Neural crest cell (in vitro differentiated cells): ENCODE measurements at regions not wholly inside any gene's neighbourhood (a gene's known extent, or its start where the extent isn't known, plus 50 kb on each side); places are given as distances from the start of the nearest gene placed in this dataset.

Source experiments
- DNase-seq: peaks from one replicate; pipeline ENCODE4 v3.0.0; 2021; ENCODE audit warnings: low read depth, mixed read lengths, low spot score
- H3K27ac Mint-ChIP-seq: one replicate; pipeline ENCODE4 v1.8.0; 2021; ENCODE audit warnings: mild to moderate bottlenecking, mixed read lengths; ENCODE audit not compliant: unreplicated experiment
- H3K27me3 Mint-ChIP-seq: 2 replicates; pipeline ENCODE4 v1.8.0; 2021; ENCODE audit warnings: low read depth, mild to moderate bottlenecking, mixed read lengths
- H3K36me3 Mint-ChIP-seq: 2 replicates; pipeline ENCODE4 v1.8.0; 2021; ENCODE audit warnings: low read depth, mild to moderate bottlenecking, mixed read lengths
- H3K4me1 Mint-ChIP-seq: 2 replicates; pipeline ENCODE4 v1.8.0; 2021; ENCODE audit warnings: mixed read lengths
- H3K4me3 Mint-ChIP-seq: one replicate; pipeline ENCODE4 v1.8.0; 2021; ENCODE audit warnings: mild to moderate bottlenecking, mixed read lengths
- H3K9me3 Mint-ChIP-seq: 2 replicates; pipeline ENCODE4 v1.8.0; 2021; ENCODE audit warnings: mixed read lengths
- TF ChIP-seq, protein P1 (sequence below): fragments of 200-600 bp; sonication (generic); conservative IDR thresholded peaks from 2 replicates; pipeline ENCODE4 v1.5.0; 2021; ENCODE audit warnings: antibody characterized with exemption, mild to moderate bottlenecking

GRCh38 chr10:61325223-61325960, 127.8 kb downstream of the TMEM26 start:
- Mint-ChIP-seq H3K36me3 (peaks cover 4% of the 10 kb centered on the region), H3K4me1 (no peaks in the 10 kb centered on the region), H3K27me3 (peaks cover 2% of the 10 kb centered on the region), H3K9me3 (peaks cover 12% of the 10 kb centered on the region), H3K27ac (no peak overlapping the region), H3K4me3 (no peak overlapping the region)
- no peak for DNase-seq
- TF ChIP-seq, protein P1, sequence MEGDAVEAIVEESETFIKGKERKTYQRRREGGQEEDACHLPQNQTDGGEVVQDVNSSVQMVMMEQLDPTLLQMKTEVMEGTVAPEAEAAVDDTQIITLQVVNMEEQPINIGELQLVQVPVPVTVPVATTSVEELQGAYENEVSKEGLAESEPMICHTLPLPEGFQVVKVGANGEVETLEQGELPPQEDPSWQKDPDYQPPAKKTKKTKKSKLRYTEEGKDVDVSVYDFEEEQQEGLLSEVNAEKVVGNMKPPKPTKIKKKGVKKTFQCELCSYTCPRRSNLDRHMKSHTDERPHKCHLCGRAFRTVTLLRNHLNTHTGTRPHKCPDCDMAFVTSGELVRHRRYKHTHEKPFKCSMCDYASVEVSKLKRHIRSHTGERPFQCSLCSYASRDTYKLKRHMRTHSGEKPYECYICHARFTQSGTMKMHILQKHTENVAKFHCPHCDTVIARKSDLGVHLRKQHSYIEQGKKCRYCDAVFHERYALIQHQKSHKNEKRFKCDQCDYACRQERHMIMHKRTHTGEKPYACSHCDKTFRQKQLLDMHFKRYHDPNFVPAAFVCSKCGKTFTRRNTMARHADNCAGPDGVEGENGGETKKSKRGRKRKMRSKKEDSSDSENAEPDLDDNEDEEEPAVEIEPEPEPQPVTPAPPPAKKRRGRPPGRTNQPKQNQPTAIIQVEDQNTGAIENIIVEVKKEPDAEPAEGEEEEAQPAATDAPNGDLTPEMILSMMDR, result no peak

DNA sequence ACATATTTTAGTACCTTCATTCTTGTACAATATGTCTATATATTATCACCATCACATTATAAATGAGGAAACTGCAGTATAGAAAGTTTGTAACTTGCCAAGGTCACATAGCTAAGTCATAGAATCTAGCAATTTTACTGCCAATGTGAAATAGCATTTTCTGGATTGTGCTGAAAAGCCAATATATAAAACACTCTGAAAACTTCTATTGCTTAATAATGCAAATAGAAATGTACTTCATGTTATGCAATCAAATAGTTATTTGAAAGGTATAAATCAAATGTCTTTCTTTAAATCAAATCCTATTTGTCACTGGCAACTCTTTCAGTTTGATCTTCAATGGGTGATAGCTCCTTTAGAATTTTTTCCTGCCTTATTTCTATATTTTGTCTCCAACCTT, 129.5 kb downstream of the TMEM26 start:
- Mint-ChIP-seq H3K27me3 (peaks cover 2% of the 10 kb centered on the region), H3K36me3 (peaks cover 4% of the 10 kb centered on the region), H3K4me3 (no peak overlapping the region), H3K9me3 (peaks cover 7% of the 10 kb centered on the region), H3K4me1 (no peaks in the 10 kb centered on the region), H3K27ac (no peak overlapping the region)
- no peak for DNase-seq
- TF ChIP-seq, protein P1, result no peak

- H3K36me3 Mint-ChIP-seq, result no peaks in the 10 kb centered on the region
- TF ChIP-seq, protein P1, result no peak
- DNase-seq, result no peak
- H3K27me3 Mint-ChIP-seq, result peaks cover 2% of the 10 kb centered on the region
- H3K9me3 Mint-ChIP-seq, result no peaks in the 10 kb centered on the region
- H3K4me3 Mint-ChIP-seq, result no peak overlapping the region
- no peaks in the 10 kb centered on the region for H3K4me1 Mint-ChIP-seq
- H3K27ac Mint-ChIP-seq, result no peak overlapping the region
These were observed 131.9 kb downstream of the TMEM26 start for GRCh38 chr10:61321041-61321857.

- H3K27me3 Mint-ChIP-seq, result peaks cover 2% of the 10 kb centered on the region
- H3K36me3 Mint-ChIP-seq, result no peaks in the 10 kb centered on the region
- TF ChIP-seq, protein P1, result no peak
- no peak overlapping the region for H3K27ac Mint-ChIP-seq
- no peaks in the 10 kb centered on the region for H3K4me1 Mint-ChIP-seq
- no peak overlapping the region for H3K4me3 Mint-ChIP-seq
- H3K9me3 Mint-ChIP-seq, result no peaks in the 10 kb centered on the region
- DNase-seq, result no peak
These were observed 133.0 kb downstream of the TMEM26 start for GRCh38 chr10:61320257-61320587.

GRCh38 chr10:61319386-61320256, 133.6 kb downstream of the TMEM26 start:
- TF ChIP-seq, protein P1, result no peak
- H3K9me3 Mint-ChIP-seq, result no peaks in the 10 kb centered on the region
- H3K4me3 Mint-ChIP-seq, result no peak overlapping the region
- DNase-seq, result no peak
- H3K4me1 Mint-ChIP-seq, result no peaks in the 10 kb centered on the region
- no peak overlapping the region for H3K27ac Mint-ChIP-seq
- no peaks in the 10 kb centered on the region for H3K36me3 Mint-ChIP-seq
- H3K27me3 Mint-ChIP-seq, result no peaks in the 10 kb centered on the region
